Gastrocnemius medialis (tissue), 4 donors: ENCODE measurements at regions not wholly inside any gene's neighbourhood (a gene's known extent, or its start where the extent isn't known, plus 50 kb on each side); places are given as distances from the start of the nearest gene placed in this dataset.

ENCODE experiments used
- POLR2A ChIP-seq, 2 donors: fragments of 450-650 bp; IDR thresholded peaks; one replicate each; pipeline ENCODE4 v1.6.1; 2017; ENCODE audit warnings: antibody characterized with exemption in 2 of 2, mild to moderate bottlenecking in 2 of 2, moderate library complexity in 2 of 2
- TF ChIP-seq, protein P1 (sequence below), 5 experiments: fragments of 450-650 bp in 3 of 5; fragments of 200-600 bp in 2 of 5; sonication (generic) in 2 of 5; IDR thresholded peaks in 4 of 5; conservative IDR thresholded peaks in 1 of 5; 1 replicate in 4 of 5; 2 replicates in 1 of 5; pipeline ENCODE4 v1.5.1; 2016 to 2019; ENCODE audit warnings: antibody characterized with exemption in 5 of 5, mild to moderate bottlenecking in 3 of 5, moderate library complexity in 3 of 5

DNA sequence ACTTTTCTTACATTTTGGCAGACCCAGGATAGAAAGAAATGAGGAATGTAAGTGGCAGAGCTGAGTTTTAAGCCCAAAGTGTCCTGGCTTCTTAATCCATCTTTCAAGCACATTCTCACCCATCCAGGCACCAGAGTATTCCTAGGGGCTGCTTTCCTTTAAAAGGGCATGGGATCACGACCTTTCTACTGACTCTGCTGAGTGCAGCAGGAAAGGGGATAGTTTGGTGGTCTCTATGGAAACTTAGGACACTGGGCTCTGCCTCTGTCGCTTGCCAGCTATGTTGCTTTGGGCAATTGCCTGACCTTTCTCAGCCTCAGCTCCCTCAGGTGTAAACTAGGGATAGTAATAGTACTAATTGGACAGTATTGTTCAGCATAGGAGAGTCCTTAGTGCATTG, 458.4 kb downstream of the PDCD6IP start:
- TF ChIP-seq, protein P1, sequence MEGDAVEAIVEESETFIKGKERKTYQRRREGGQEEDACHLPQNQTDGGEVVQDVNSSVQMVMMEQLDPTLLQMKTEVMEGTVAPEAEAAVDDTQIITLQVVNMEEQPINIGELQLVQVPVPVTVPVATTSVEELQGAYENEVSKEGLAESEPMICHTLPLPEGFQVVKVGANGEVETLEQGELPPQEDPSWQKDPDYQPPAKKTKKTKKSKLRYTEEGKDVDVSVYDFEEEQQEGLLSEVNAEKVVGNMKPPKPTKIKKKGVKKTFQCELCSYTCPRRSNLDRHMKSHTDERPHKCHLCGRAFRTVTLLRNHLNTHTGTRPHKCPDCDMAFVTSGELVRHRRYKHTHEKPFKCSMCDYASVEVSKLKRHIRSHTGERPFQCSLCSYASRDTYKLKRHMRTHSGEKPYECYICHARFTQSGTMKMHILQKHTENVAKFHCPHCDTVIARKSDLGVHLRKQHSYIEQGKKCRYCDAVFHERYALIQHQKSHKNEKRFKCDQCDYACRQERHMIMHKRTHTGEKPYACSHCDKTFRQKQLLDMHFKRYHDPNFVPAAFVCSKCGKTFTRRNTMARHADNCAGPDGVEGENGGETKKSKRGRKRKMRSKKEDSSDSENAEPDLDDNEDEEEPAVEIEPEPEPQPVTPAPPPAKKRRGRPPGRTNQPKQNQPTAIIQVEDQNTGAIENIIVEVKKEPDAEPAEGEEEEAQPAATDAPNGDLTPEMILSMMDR (IDR thresholded peaks at IDR 0.05 in 4 of 5, conservative IDR thresholded peaks at IDR 0.05 in 1 of 5), result no peak
- TF ChIP-seq POLR2A (IDR thresholded peaks at IDR 0.05), result no peak
